GM12878 (cell line): ENCODE measurements at regions not wholly inside any gene's neighbourhood (a gene's known extent, or its start where the extent isn't known, plus 50 kb on each side); places are given as distances from the start of the nearest gene placed in this dataset.

Source experiments
- CEBPB ChIP-seq, 2 experiments: fragments of 150-350 bp in 1 of 2; IDR thresholded peaks; 2 replicates each; pipeline ENCODE4 v1.6.1; 2012 to 2014; ENCODE audit warnings: low read depth in 2 of 2, low read length in 2 of 2, borderline replicate concordance in 1 of 2, inconsistent platforms in 1 of 2
- CEBPZ ChIP-seq: fragments of 150-350 bp; IDR thresholded peaks from 2 replicates; pipeline ENCODE4 v1.6.1; 2016; ENCODE audit warnings: low read depth, low read length
- CTCF ChIP-seq, 3 experiments: IDR thresholded peaks in 2 of 3; conservative IDR thresholded peaks in 1 of 3; 2 replicates each; pipeline ENCODE4 v1.5.1; 2011; ENCODE audit warnings: low read depth in 3 of 3, low read length in 3 of 3, mild to moderate bottlenecking in 3 of 3, control low read depth in 2 of 3, moderate library complexity in 2 of 3, inconsistent platforms in 1 of 3, mixed read lengths in 1 of 3; ENCODE audit not compliant: control insufficient read depth in 2 of 3, insufficient read depth in 1 of 3; ENCODE audit errors: extremely low read depth in 1 of 3
- SKIL ChIP-seq: fragments of 450-650 bp; IDR thresholded peaks from 2 replicates; pipeline ENCODE4 v1.6.1; 2017; ENCODE audit warnings: mild to moderate bottlenecking, low read depth, inconsistent platforms; ENCODE audit not compliant: poor library complexity, severe bottlenecking
- ZNF384 ChIP-seq: IDR thresholded peaks from 2 replicates; pipeline ENCODE4 v1.6.1; 2012; ENCODE audit warnings: low read depth, mild to moderate bottlenecking, low read length, improper control_type of control experiment, borderline replicate concordance

- TF ChIP-seq CEBPZ: no peak
- TF ChIP-seq ZNF384: no peak
- TF ChIP-seq CEBPB (IDR thresholded peaks at IDR 0.05; ENCODE audit: borderline replicate concordance in 1 of 2, low read depth in 2 of 2, low read length in 2 of 2): no peak
- TF ChIP-seq SKIL: no peak
- TF ChIP-seq CTCF (IDR thresholded peaks at IDR 0.05 in 2 of 3, conservative IDR thresholded peaks at IDR 0.05 in 1 of 3; ENCODE audit: control insufficient read depth in 2 of 3, extremely low read depth in 1 of 3, insufficient read depth in 1 of 3, low read depth in 3 of 3, low read length in 3 of 3): no peak
Observed at GRCh38 chr10:43857206-43857930, 208.7 kb upstream of the ZNF32 start.
